ENCODE measurements at regions not wholly inside any gene's neighbourhood (a gene's known extent, or its start where the extent isn't known, plus 50 kb on each side); places are given as distances from the start of the nearest gene placed in this dataset.

DNA sequence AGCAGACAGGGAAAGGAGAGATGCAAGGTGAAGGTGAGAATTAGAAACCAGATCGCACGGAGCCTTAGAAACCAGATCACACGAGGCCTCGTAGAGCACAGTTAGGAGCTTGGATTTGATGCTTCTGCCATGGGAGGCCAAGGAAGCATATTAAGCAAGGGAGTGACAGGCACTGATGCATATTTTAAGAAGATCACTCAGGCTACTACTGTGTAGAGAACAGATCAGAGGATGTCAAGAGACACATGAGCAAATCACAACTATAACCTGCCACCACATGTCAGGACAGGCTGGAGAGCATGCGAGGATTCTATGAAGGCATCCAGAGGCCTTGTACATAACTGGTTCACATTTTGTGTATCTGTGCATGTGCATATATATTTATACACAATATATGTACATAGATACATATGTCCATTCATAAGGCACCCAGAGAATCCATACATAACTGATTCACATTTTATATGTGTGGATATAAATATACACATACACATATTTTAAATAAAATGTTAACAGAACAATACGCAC is 99.6 kb upstream of the FHIT start:
- TF ChIP-seq, protein P1, sequence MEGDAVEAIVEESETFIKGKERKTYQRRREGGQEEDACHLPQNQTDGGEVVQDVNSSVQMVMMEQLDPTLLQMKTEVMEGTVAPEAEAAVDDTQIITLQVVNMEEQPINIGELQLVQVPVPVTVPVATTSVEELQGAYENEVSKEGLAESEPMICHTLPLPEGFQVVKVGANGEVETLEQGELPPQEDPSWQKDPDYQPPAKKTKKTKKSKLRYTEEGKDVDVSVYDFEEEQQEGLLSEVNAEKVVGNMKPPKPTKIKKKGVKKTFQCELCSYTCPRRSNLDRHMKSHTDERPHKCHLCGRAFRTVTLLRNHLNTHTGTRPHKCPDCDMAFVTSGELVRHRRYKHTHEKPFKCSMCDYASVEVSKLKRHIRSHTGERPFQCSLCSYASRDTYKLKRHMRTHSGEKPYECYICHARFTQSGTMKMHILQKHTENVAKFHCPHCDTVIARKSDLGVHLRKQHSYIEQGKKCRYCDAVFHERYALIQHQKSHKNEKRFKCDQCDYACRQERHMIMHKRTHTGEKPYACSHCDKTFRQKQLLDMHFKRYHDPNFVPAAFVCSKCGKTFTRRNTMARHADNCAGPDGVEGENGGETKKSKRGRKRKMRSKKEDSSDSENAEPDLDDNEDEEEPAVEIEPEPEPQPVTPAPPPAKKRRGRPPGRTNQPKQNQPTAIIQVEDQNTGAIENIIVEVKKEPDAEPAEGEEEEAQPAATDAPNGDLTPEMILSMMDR (IDR thresholded peaks at IDR 0.05): no peak
- TF ChIP-seq POLR2A (IDR thresholded peaks at IDR 0.05) (no peak), POLR2AphosphoS5 (IDR thresholded peaks at IDR 0.05) (no peak), EP300 (IDR thresholded peaks at IDR 0.05; ENCODE audit: low read depth) (no peak)

Measured in transverse colon (tissue), 4 donors.